Right renal cortex interstitium (tissue), 3 donors: ENCODE measurements at regions not wholly inside any gene's neighbourhood (a gene's known extent, or its start where the extent isn't known, plus 50 kb on each side); places are given as distances from the start of the nearest gene placed in this dataset.
"Not testable (repeated sequence)": the region's sequence is repeated elsewhere in the genome, so short reads cannot be mapped to it uniquely, and the experiment has no call there.

Experiments used
- DNase-seq, 3 donors: peaks; one replicate each; pipeline ENCODE4 v3.0.0-alpha.2; 2013; ENCODE audit warnings: low read depth in 3 of 3, low spot score in 2 of 3

- DNase-seq = no peak
Observed at GRCh38 chr12:83665634-83666218, 979.0 kb downstream of the TMTC2 start.

DNA sequence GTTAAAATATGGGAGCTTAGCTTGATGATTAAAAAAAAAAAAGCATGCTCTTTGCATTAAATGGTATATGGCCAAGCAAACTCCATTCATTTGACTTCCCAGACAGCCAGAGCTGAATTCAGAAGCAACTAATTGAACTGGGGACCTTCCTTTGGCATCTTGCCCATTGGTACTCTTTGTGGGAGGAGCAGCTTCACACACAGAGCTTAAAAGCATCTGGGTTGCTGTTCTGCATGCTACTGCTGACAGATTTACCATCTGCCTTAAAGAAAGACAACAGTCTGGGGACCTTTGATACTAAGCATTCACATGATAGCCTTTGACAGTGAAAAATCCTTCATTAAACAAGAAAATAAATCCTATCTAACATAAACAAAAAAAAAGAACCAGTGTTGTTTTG is 977.9 kb downstream of the TMTC2 start:
- peak in 1 of 3 donors; percentile 12 for DNase-seq

DNA sequence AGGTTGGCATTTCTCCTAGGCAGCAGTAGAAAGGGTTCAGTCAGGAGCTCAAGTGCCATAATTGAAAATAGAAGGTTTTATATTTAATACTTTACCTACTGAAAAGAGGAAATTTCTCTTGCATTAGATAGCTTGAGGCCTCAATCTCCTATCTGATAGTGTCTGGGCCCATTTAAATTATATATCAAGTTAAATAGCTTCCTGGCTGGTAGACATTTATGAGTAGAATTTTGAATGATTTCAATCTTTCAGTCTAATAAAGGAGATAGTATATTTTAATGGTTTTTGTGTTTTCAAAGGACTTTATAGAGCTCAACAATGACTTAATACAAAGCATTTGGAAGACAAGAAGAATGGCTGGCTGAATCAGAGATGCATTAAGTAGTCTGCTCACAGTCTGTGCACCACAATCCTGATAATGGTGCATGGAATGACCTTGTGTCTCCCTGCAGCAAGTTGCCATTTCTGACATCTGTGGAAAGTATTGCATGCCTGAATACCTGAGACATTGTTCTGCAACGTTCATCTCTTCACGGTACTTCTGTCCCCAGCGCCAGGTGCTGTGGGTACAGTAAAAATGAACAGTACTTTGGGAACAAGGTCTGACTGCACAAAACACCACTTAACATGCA is 974.1 kb downstream of the TMTC2 start:
- DNase-seq = no peak

DNA sequence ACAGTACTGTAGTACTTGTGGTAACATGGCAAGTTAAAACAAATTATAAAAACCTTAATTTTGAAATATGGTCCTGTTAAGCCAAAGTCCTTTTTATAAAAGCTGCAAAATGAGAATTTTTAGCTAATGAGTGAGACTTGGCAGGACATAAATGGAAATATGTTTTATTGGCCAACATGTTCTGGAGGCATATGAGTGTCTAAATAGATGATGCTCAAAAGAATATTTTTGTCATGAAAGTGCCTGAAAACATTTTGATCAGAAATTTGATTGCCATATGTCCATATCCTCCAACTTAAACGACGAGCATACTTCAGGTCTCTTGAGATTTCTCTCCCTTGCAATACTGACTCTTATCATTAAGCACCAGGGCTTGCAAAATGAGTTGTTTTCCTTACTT is 972.6 kb downstream of the TMTC2 start:
- DNase-seq = no peak

- DNase-seq = no peak
Observed at GRCh38 chr12:83656004-83656403, 969.3 kb downstream of the TMTC2 start.

- no peak for DNase-seq
Observed at GRCh38 chr12:83642205-83642604, 955.5 kb downstream of the TMTC2 start.

- DNase-seq = no peak
Observed at GRCh38 chr12:83641789-83642188, 955.1 kb downstream of the TMTC2 start.

GRCh38 chr12:83634726-83635267 is 948.1 kb downstream of the TMTC2 start:
- DNase-seq = no peak

- no peak for DNase-seq
Observed at GRCh38 chr12:83630526-83630925, 943.8 kb downstream of the TMTC2 start.

GRCh38 chr12:83629931-83630330 is 943.2 kb downstream of the TMTC2 start:
- DNase-seq = no peak

DNA sequence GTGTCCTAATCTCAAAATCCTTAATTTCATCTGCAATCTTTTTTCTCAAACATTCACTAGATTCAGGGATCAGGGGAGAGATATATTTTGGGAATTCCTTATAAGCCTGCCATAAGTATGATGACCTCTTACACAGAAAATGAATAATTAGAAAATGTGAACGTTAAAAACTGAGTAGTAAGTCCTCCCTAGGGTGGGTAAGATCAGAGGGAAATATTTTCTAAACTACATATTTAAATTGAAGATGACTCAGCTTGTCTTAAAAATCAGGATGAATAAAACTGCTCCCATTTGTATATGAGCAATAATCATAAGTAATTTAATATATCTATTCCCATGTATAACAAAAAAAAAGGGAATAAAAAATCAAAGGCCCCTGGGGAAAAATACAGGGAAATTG is 935.5 kb downstream of the TMTC2 start:
- DNase-seq = no peak

- no peak for DNase-seq
Observed at GRCh38 chr12:83619973-83620372, 933.3 kb downstream of the TMTC2 start.

DNA sequence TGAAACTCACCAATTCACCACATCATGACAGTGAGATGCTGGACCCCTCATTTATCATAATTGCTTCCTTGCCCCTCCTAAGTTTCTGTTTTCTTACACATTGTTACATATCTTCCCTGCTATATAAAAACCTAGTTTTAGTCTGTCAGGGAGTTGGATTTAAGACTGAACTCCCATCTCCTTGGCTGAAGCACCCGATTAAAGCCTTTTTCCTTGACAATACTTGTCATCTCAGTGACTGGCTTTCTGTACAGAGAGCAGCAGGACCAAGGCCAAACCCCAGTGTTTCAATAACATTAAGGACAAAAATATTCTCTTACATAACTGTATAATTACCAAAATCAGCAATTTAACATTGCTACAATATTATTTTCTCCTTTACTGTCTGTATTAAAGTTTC is 928.4 kb downstream of the TMTC2 start:
- DNase-seq = no peak

GRCh38 chr12:83613586-83614110 is 926.9 kb downstream of the TMTC2 start:
- no peak for DNase-seq

- no peak for DNase-seq
Observed at GRCh38 chr12:83603106-83603505, 916.4 kb downstream of the TMTC2 start.

DNA sequence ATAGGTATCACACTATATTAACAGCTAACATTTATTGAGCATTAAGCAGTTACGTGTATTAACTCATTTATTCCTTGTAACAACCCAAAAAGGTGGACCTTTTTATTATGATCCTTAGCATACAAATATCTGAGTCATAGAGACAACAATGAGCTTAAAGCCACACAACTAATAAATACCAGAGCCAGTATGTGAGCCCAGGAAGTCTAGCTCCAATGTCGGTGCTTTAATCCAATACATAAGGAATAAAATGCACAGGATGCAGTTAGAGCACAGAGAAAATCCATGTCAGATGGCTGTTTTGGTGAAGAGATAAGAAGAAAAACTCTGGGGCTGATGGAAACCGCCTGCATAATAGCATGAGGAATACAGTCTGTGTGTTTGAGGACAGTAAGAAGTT is 888.6 kb downstream of the TMTC2 start:
- no peak for DNase-seq

DNA sequence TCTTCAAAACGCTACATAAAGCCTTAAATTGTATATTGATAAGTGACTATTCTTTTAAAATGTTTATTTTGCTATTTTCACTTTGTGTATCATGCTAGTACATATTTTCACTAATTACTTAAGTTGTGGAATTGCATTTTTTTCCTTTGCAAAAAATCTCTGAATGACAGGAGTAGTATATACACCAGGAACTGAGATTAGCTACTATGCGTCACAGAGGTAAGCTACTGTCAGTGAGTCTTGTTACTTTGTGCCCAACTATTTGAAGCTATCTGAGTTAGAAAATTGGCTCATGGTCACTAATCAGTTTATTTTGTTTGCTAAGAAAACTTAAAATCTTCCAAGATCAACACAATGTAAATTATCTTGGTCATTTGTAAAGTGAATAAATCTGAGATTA is 887.4 kb downstream of the TMTC2 start:
- no peak for DNase-seq

DNA sequence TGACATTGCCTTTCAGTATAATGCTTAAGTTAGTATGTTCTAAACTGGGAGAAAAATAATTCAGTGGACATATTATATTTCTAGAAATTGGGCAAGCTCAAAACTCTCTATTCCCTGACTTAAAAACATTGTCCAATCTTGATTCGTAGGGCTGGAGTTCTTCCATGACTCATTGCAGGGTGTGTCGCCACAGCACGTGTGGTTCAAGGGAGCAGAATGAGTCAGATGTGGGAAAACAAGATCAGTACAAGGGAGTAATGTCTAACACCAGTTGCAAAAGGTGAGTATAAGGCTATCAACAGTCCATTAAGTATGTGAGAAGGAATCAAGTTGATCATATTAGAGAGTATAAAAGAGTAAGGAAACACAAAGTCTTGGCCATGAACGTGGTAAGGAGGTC is 887.0 kb downstream of the TMTC2 start:
- no peak for DNase-seq

- DNase-seq = no peak
Observed at GRCh38 chr12:83559650-83560049, 872.9 kb downstream of the TMTC2 start.

DNA sequence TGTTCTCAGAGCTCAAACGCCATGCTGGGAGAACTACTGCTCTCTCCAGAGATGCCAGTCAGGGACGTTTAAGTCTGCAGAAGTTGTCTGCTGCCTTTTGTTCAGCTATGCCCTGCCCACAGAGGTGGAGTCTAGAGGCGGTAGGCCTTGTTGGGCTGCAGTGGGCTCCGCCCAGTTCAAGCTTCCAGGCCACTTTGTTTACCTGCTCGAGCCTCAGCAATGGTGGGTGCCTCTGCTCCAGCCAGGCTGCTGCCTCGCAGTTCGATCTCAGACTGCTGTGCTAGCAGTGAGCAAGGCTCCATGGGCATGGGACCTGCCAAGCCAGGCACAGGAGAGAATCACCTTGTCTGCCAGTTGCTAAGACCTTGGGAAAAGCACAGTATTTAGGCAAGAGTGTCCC is 869.3 kb downstream of the TMTC2 start:
- not testable (repeated sequence) for DNase-seq

GRCh38 chr12:83541446-83541845 is 854.7 kb downstream of the TMTC2 start:
- no peak for DNase-seq

DNA sequence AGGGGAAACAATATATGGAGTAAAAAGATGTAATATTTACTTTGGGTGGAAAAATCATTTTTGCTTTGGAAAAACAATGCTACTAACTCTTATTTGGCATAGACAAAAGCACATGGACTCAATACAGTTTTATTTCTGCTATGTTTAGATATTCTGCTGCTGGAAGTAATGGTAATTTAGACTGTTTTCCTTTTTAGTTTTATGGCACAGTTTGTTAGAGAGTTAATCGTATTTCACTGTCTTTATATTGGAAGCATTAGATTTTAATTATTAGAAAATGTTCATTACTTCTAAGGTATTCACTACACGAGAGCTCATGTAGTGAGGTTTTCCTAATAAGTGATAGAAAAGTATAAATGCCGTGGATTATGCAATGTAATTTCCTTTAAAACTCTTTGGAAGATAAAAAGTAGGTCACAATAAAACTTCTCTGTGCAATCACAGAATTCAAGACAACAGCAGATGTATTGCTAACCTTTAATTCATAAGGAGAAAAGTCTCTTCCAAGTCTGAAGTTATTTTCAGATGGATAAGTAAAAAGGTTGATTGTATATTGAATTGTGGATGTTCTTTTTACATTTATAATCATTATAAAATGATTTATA is 851.8 kb downstream of the TMTC2 start:
- DNase-seq = no peak
